Upper lobe of right lung (tissue), 1 donor: ENCODE measurements at regions not wholly inside any gene's neighbourhood (a gene's known extent, or its start where the extent isn't known, plus 50 kb on each side); places are given as distances from the start of the nearest gene placed in this dataset.

Experiments
- ATAC-seq: fragments of 200-7000 bp; cut with Tn5 transposase; one replicate; pipeline ENCODE4 v1.9.1; 2020; ENCODE audit warnings: mild to moderate bottlenecking, moderate library complexity
- DNase-seq: peaks from one replicate; pipeline ENCODE4 v3.0.0-alpha.2; 2020
- H3K27ac ChIP-seq: fragments of 200-600 bp; one replicate; pipeline ENCODE4 v1.8.0; 2022
- H3K27me3 ChIP-seq: fragments of 200-600 bp; one replicate; pipeline ENCODE4 v1.8.0; 2022; ENCODE audit warnings: mild to moderate bottlenecking
- H3K36me3 ChIP-seq: fragments of 200-600 bp; one replicate; pipeline ENCODE4 v1.8.0; 2022
- H3K4me1 ChIP-seq: fragments of 200-600 bp; one replicate; pipeline ENCODE4 v1.8.0; 2022
- H3K4me3 ChIP-seq: fragments of 200-600 bp; one replicate; pipeline ENCODE4 v1.8.0; 2022; ENCODE audit warnings: mild to moderate bottlenecking
- H3K9me3 ChIP-seq: fragments of 200-600 bp; one replicate; pipeline ENCODE4 v1.8.0; 2022
- intact Hi-C: fragments of 100-400 bp; cut with DNase I; formaldehyde crosslinking; loops from one replicate; pipeline ENCODE4 v1.11.0; 2022
- TF ChIP-seq, protein P1 (sequence below): fragments of 200-600 bp; IDR thresholded peaks from one replicate; pipeline ENCODE4 v1.8.0; 2022; ENCODE audit warnings: antibody characterized with exemption
- donor health status: DM: no; HTN: yes; CAD: no; lungs with severe emphysema.

DNA sequence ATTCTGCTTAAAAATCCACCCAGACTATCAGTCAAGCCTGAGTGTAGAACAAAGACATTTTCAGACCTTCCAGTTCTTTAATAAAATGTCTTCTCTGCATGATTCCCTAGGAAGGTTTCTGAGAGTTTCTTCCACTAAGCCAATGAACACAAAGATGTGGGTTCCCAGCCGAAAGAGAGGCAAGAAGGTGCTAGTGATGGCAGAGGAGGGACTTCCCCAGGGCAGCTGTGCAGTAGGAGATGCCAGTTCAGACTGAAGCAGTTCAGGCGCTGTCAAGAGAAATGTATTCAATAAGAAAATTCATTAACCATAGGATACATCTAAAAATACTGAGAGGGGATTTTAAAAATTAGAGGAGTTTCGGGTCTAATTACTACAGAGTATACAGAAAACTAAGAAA lies 83.3 kb downstream of the RND3 start:
- Histone ChIP-seq H3K27ac (no peak overlapping the region), H3K27me3 (no peaks in the 10 kb centered on the region), H3K36me3 (no peaks in the 10 kb centered on the region), H3K4me3 (no peak overlapping the region), H3K9me3 (no peaks in the 10 kb centered on the region), H3K4me1 (no peaks in the 10 kb centered on the region)
- DNase-seq: no peak
- TF ChIP-seq, protein P1, sequence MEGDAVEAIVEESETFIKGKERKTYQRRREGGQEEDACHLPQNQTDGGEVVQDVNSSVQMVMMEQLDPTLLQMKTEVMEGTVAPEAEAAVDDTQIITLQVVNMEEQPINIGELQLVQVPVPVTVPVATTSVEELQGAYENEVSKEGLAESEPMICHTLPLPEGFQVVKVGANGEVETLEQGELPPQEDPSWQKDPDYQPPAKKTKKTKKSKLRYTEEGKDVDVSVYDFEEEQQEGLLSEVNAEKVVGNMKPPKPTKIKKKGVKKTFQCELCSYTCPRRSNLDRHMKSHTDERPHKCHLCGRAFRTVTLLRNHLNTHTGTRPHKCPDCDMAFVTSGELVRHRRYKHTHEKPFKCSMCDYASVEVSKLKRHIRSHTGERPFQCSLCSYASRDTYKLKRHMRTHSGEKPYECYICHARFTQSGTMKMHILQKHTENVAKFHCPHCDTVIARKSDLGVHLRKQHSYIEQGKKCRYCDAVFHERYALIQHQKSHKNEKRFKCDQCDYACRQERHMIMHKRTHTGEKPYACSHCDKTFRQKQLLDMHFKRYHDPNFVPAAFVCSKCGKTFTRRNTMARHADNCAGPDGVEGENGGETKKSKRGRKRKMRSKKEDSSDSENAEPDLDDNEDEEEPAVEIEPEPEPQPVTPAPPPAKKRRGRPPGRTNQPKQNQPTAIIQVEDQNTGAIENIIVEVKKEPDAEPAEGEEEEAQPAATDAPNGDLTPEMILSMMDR: no peak
- intact Hi-C loops: no loop called here
- no peak for ATAC-seq

DNA sequence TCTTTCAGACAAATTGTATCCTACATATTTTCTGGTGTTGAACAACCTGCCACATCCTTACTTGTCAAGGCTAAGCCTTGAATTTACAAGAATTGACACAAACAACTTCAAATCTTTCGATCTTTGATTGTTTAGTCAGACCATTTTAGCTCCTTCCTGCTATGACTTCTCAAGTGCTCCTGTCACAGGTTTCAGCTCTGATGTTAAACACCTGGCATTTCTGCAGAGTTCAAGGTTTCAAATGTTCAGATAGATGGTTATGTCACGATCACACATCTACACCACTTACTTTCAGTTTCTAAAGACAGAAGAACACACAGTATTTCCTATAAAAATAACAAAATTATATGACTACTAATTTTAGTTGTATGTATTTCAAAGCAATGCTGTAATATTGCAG lies 84.0 kb downstream of the RND3 start:
- DNase-seq (no peak), ATAC-seq (no peak)
- Histone ChIP-seq H3K4me1 (no peaks in the 10 kb centered on the region), H3K27ac (no peak overlapping the region), H3K27me3 (no peaks in the 10 kb centered on the region), H3K36me3 (no peaks in the 10 kb centered on the region), H3K9me3 (no peaks in the 10 kb centered on the region), H3K4me3 (no peak overlapping the region)
- intact Hi-C loops: no loop called here
- TF ChIP-seq, protein P1: no peak

DNA sequence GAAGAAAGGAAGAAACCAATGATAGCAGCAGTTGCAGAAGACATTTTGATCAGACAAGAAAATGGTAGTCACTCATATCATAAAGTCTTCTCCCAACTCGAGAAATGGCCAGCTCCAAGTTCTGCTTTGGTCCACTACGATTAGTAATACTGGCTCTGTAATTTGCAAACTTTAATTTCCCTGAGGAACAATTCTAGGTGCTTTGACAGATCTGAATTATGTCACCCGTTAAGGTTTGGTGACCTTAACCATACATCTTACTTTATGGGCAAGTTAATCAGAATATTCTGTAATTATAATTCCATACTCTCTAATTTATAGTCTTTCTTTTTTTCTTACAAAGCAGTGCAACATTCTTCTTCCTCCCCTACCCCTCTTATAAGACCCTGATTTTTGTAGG lies 84.5 kb downstream of the RND3 start:
- H3K27ac ChIP-seq: no peak overlapping the region
- H3K4me3 ChIP-seq: no peak overlapping the region
- no peak for ATAC-seq
- H3K36me3 ChIP-seq: no peaks in the 10 kb centered on the region
- H3K9me3 ChIP-seq: no peaks in the 10 kb centered on the region
- no peaks in the 10 kb centered on the region for H3K27me3 ChIP-seq
- H3K4me1 ChIP-seq: no peaks in the 10 kb centered on the region
- TF ChIP-seq, protein P1: no peak
- intact Hi-C loops: no loop called here
- no peak for DNase-seq

DNA sequence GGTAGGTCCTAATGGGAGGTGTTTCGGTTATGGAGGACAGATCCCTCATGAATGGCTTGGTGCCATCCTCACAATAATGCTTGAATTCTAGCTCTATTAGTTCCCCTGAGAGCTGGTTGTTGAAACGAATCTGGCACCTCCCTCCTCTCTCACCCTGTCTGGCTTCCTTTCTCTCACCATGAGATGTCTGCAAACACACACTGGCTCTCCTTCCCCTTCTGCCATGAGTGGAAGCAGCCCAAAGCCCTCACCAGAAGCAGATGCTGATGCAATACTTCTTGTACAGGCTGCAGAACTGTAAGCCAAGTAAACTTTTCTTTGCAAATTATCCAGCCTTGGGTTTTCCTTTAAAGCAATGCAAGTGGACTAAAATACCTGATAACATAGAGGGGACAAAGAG lies 86.6 kb downstream of the RND3 start:
- TF ChIP-seq, protein P1: no peak
- ATAC-seq (no peak), DNase-seq (no peak)
- intact Hi-C loops: no loop called here
- H3K27ac ChIP-seq: no peak overlapping the region
- H3K4me3 ChIP-seq: no peak overlapping the region
- H3K9me3 ChIP-seq: no peaks in the 10 kb centered on the region
- H3K4me1 ChIP-seq: no peaks in the 10 kb centered on the region
- H3K36me3 ChIP-seq: no peaks in the 10 kb centered on the region
- H3K27me3 ChIP-seq: no peaks in the 10 kb centered on the region

DNA sequence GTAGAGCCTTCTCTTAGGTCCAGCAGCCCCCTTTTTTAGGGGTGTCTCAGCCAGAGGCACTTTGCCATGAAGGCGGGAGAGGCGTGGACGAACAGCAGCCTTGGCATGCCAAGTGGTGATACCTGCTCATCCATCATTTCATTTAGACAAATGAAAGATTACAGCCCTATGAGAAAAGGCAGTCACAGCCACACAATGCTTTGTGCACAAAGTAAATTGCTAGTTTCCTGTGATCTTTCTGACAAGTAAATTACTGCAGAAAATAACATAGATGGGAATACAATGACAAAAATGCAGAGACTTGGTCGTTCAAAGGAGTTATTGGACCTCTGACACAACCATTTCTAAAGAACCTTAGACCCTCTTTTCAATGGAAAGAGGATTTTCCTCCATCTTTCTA lies 94.9 kb downstream of the RND3 start:
- H3K27ac ChIP-seq: no peak overlapping the region
- no peak for DNase-seq
- intact Hi-C loops: no loop called here
- H3K27me3 ChIP-seq: no peaks in the 10 kb centered on the region
- TF ChIP-seq, protein P1: no peak
- no peaks in the 10 kb centered on the region for H3K9me3 ChIP-seq
- no peaks in the 10 kb centered on the region for H3K36me3 ChIP-seq
- H3K4me3 ChIP-seq: no peak overlapping the region
- no peak for ATAC-seq
- H3K4me1 ChIP-seq: no peaks in the 10 kb centered on the region

DNA sequence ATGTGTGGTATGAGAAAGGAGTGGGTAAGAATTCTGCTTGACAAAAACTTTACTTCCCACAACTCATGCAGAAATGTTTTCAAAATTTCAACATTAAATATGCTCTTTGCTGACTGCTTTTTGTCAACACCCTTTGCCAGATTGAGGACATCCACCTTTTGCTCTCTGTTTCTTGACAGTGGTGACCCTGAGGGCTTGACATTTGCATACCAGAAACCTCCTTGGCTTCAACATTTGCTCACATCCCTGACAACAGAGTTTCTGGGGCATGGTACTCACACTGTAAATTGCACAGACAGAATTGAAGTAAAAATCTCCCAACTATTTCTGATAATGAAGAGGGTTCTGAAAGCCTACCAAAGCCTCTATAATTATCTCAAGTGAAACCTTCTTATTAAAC lies 95.7 kb downstream of the RND3 start:
- no peaks in the 10 kb centered on the region for H3K4me1 ChIP-seq
- TF ChIP-seq, protein P1: no peak
- H3K9me3 ChIP-seq: no peaks in the 10 kb centered on the region
- ATAC-seq (no peak), DNase-seq (no peak)
- H3K27me3 ChIP-seq: no peaks in the 10 kb centered on the region
- H3K36me3 ChIP-seq: no peaks in the 10 kb centered on the region
- no peak overlapping the region for H3K4me3 ChIP-seq
- intact Hi-C loops: no loop called here
- H3K27ac ChIP-seq: no peak overlapping the region
